ENCODE measurements at regions not wholly inside any gene's neighbourhood (a gene's known extent, or its start where the extent isn't known, plus 50 kb on each side); places are given as distances from the start of the nearest gene placed in this dataset.

DNA sequence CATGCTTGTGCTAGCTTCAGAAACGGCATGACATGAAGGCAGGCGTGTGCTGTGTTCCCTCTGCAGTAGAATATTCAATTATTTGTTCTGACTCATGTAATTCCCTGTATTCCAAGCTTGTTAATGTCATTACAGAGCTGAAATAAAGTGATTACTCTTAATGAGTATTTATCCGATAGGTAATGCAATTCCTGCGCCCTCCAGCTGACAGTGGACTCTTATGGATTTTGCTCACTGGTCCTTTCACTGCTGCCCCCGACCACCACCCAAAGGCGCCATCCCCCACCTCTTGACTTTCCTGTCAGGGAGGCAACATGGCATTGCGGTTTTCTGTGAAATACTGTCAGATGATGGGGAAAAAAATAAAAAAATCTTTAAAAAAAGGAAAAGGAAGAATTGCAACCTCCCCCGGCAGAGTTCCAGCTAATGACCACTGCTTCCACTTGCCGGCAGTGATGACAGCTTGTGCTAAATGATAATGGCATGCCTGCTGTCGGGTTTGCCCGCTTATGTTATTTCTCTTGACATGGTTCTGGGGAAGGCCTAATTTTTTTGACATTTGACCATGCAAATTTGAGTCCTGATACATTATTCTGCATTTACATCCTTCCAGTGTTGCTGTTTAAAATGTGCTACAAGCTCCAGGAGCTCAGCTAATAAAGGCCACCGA, 335.3 kb upstream of the ADAMTS16 start:
- Histone ChIP-seq H3K4me1 (ENCODE audit: control insufficient read depth, extremely low read depth, insufficient read depth, low read length) (no peaks in the 10 kb centered on the region), H3K4me3 (replicated peaks in 1 of 3; ENCODE audit: insufficient read depth in 1 of 3, low read depth in 1 of 3, low read length in 3 of 3) (no peak overlapping the region), H3K79me2 (ENCODE audit: control insufficient read depth, insufficient read depth, low read length) (no peaks in the 10 kb centered on the region), H3K9me3 (replicated peaks; ENCODE audit: control insufficient read depth, insufficient read depth, low read length) (peaks cover 5% of the 10 kb centered on the region), H3K36me3 (ENCODE audit: control insufficient read depth in 2 of 2, extremely low read depth in 1 of 2, insufficient read depth in 2 of 2, low read length in 2 of 2) (no peaks in the 10 kb centered on the region), H3K9ac (replicated peaks; ENCODE audit: extremely low read depth, insufficient read depth, low read length) (no peak overlapping the region), H2AFZ (ENCODE audit: low read depth, low read length) (no peak overlapping the region), H3K27ac (ENCODE audit: insufficient read depth, low read depth, low read length) (no peak overlapping the region), H3K9me1 (replicated peaks; ENCODE audit: control insufficient read depth, extremely low read depth, insufficient read depth, low read length) (no peaks in the 10 kb centered on the region), H3K4me2 (ENCODE audit: insufficient read depth, low read length) (no peak overlapping the region), H3K27me3 (ENCODE audit: control insufficient read depth in 2 of 2, insufficient read depth in 2 of 2, low read length in 2 of 2) (no peaks in the 10 kb centered on the region), H4K20me1 (replicated peaks; ENCODE audit: control insufficient read depth, extremely low read depth, insufficient read depth, low read length) (no peaks in the 10 kb centered on the region)
- no TSS peak for BruUV-seq (replicated peaks)
- no peak for TF ChIP-seq FOS (IDR thresholded peaks at IDR 0.05; ENCODE audit: borderline replicate concordance, insufficient read depth, low read length)
- no peak for TF ChIP-seq POLR2A (IDR thresholded peaks at IDR 0.05; ENCODE audit: low read depth, low read length)
- TF ChIP-seq EZH2 (IDR thresholded peaks at IDR 0.05; ENCODE audit: borderline replicate concordance, low read depth, low read length, severe bottlenecking), result no peak
- no peak for TF ChIP-seq POLR2AphosphoS5 (IDR thresholded peaks at IDR 0.05; ENCODE audit: insufficient read depth, low read depth, low read length)
- TF ChIP-seq, protein P1, sequence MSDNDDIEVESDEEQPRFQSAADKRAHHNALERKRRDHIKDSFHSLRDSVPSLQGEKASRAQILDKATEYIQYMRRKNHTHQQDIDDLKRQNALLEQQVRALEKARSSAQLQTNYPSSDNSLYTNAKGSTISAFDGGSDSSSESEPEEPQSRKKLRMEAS (IDR thresholded peaks at IDR 0.05; ENCODE audit: insufficient read depth, insufficient read length), result no peak
- TF ChIP-seq MYC (IDR thresholded peaks at IDR 0.05; ENCODE audit: low read depth, low read length), result no peak
- TF ChIP-seq JUN (IDR thresholded peaks at IDR 0.05; ENCODE audit: borderline replicate concordance, insufficient read depth, insufficient read length, low read depth), result no peak
- no peak for TF ChIP-seq GATA2 (IDR thresholded peaks at IDR 0.05; ENCODE audit: insufficient read depth, insufficient read length, low read depth, low read length)
- ChIA-PET CTCF (no interaction called here), POLR2A (no interaction called here)
- FAIRE-seq, result no peak
- intact Hi-C loops (cut with micrococcal nuclease), result no loop called here
- no peak for DNase-seq (ENCODE audit: low read depth, low spot score)
- dilution Hi-C loops (cut with MboI; ENCODE audit: extremely low pct_ligation_motif_present, low sequenced_read_pairs), result no loop called here

DNA sequence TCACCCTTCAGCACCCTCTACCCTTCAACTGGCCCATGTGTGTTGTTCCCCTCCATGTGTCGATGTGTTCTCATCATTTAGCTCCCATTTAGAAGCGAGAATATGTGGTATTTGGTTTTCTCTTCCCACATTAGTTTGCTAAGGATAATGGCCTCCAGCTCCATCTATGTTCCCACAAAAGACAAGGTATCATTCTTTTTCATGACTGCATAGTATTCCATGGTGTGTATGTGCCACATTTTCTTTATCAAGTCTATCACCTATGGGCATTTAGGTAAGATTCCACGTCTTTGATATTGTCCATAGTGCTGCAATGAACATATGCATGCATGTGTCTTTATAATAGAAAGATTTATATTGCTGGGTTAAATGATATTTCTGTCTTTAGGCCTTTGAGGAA, 325.1 kb upstream of the ADAMTS16 start:
- Histone ChIP-seq H2AFZ (ENCODE audit: low read depth, low read length) (no peak overlapping the region), H3K27me3 (ENCODE audit: control insufficient read depth in 2 of 2, insufficient read depth in 2 of 2, low read length in 2 of 2) (no peaks in the 10 kb centered on the region), H3K4me1 (ENCODE audit: control insufficient read depth, extremely low read depth, insufficient read depth, low read length) (no peaks in the 10 kb centered on the region), H3K9ac (replicated peaks; ENCODE audit: extremely low read depth, insufficient read depth, low read length) (no peak overlapping the region), H3K9me1 (replicated peaks; ENCODE audit: control insufficient read depth, extremely low read depth, insufficient read depth, low read length) (no peaks in the 10 kb centered on the region), H4K20me1 (replicated peaks; ENCODE audit: control insufficient read depth, extremely low read depth, insufficient read depth, low read length) (no peaks in the 10 kb centered on the region), H3K9me3 (replicated peaks; ENCODE audit: control insufficient read depth, insufficient read depth, low read length) (peaks cover 2% of the 10 kb centered on the region), H3K79me2 (ENCODE audit: control insufficient read depth, insufficient read depth, low read length) (no peaks in the 10 kb centered on the region), H3K36me3 (ENCODE audit: control insufficient read depth in 2 of 2, extremely low read depth in 1 of 2, insufficient read depth in 2 of 2, low read length in 2 of 2) (no peaks in the 10 kb centered on the region), H3K4me3 (replicated peaks in 1 of 3; ENCODE audit: insufficient read depth in 1 of 3, low read depth in 1 of 3, low read length in 3 of 3) (no peak overlapping the region), H3K27ac (ENCODE audit: insufficient read depth, low read depth, low read length) (no peak overlapping the region), H3K4me2 (ENCODE audit: insufficient read depth, low read length) (no peak overlapping the region)
- DNase-seq (ENCODE audit: low read depth, low spot score) (no peak), FAIRE-seq (no peak)
- ChIA-PET CTCF (no interaction called here), POLR2A (no interaction called here)
- intact Hi-C loops (cut with micrococcal nuclease) (no loop called here), dilution Hi-C loops (cut with MboI; ENCODE audit: extremely low pct_ligation_motif_present, low sequenced_read_pairs) (no loop called here)
- no peak for TF ChIP-seq JUN (IDR thresholded peaks at IDR 0.05; ENCODE audit: borderline replicate concordance, insufficient read depth, insufficient read length, low read depth)
- TF ChIP-seq, protein P1 (IDR thresholded peaks at IDR 0.05; ENCODE audit: insufficient read depth, insufficient read length), result no peak
- no peak for TF ChIP-seq EZH2 (IDR thresholded peaks at IDR 0.05; ENCODE audit: borderline replicate concordance, low read depth, low read length, severe bottlenecking)
- TF ChIP-seq MYC (IDR thresholded peaks at IDR 0.05; ENCODE audit: low read depth, low read length), result no peak
- no peak for TF ChIP-seq POLR2AphosphoS5 (IDR thresholded peaks at IDR 0.05; ENCODE audit: insufficient read depth, low read depth, low read length)
- no peak for TF ChIP-seq GATA2 (IDR thresholded peaks at IDR 0.05; ENCODE audit: insufficient read depth, insufficient read length, low read depth, low read length)
- TF ChIP-seq POLR2A (IDR thresholded peaks at IDR 0.05; ENCODE audit: low read depth, low read length), result no peak
- TF ChIP-seq CTCF (IDR thresholded peaks at IDR 0.05; ENCODE audit: extremely low read depth in 1 of 2, insufficient read depth in 1 of 2, low read depth in 1 of 2, low read length in 2 of 2), result no peak
- TF ChIP-seq FOS (IDR thresholded peaks at IDR 0.05; ENCODE audit: borderline replicate concordance, insufficient read depth, low read length), result no peak
- no TSS peak for BruUV-seq (replicated peaks)
